WERI-Rb-1 (cell line): ENCODE measurements at regions not wholly inside any gene's neighbourhood (a gene's known extent, or its start where the extent isn't known, plus 50 kb on each side); places are given as distances from the start of the nearest gene placed in this dataset.

Experiments
- DNase-seq: peaks from one replicate; pipeline ENCODE4 v3.0.0-alpha.2; 2020
- H3K27ac ChIP-seq: fragments of 250-450 bp; sonication (Bioruptor Pico); 2 replicates; pipeline ENCODE4 v1.5.1; 2020; ENCODE audit warnings: mild to moderate bottlenecking, moderate library complexity
- H3K27me3 ChIP-seq: fragments of 250-450 bp; sonication (Bioruptor Pico); 2 replicates; pipeline ENCODE4 v1.5.1; 2021; ENCODE audit warnings: mild to moderate bottlenecking, low read depth, moderate library complexity; ENCODE audit not compliant: insufficient read depth, severe bottlenecking
- H3K36me3 ChIP-seq: fragments of 250-450 bp; sonication (Bioruptor Pico); 2 replicates; pipeline ENCODE4 v1.5.1; 2020; ENCODE audit warnings: mild to moderate bottlenecking, moderate library complexity
- H3K4me3 ChIP-seq: 2 replicates; pipeline ENCODE4 v1.5.1; 2011; ENCODE audit warnings: low read depth, mild to moderate bottlenecking, control low read depth, low read length
- H3K9me3 ChIP-seq: fragments of 250-450 bp; sonication (Bioruptor Pico); 2 replicates; pipeline ENCODE4 v1.5.1; 2021; ENCODE audit warnings: mild to moderate bottlenecking, moderate library complexity; ENCODE audit not compliant: severe bottlenecking
- TF ChIP-seq, protein P1 (sequence below): IDR thresholded peaks from 2 replicates; pipeline ENCODE4 v1.5.1; 2011; ENCODE audit warnings: low read depth, mild to moderate bottlenecking, control low read depth, inconsistent platforms, low read length

DNA sequence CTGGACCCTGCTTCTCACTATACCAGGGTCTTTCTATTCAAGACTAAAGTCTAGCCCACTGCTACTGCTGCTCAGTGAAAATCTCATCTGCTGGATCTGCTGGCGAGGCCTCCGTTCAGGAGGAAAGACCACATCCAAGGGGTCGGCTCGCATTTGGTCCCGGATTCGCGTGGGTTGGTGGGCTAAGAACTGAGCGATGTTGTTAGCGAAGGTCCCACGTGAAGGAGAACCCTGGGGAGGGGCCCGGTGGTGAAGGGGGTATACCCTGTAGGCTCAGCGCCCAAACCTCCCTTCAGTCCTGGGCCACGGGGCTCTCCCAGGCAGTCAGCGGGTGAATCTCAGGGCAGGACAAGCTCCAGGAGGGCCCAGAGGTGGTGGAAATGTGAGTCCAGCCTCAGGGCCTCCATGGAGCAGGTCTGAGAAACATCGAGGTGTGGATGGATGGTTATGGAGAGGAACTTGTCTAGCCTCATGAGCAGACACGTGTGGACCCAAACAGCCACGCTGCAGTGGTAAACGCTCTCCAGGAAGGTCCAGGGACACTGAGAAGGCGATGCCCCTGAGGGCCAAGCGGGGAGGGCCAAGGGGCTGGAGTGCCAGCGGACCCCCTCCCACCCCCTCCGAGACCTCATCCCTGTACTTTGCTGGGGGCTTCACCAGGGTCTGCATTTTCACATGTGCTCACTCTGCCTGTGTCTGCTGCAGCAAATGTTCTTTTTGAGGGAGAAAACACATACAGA, 152.3 kb downstream of the CTTN start:
- H3K27me3 ChIP-seq, result no peaks in the 10 kb centered on the region
- H3K36me3 ChIP-seq, result no peaks in the 10 kb centered on the region
- no peak overlapping the region for H3K4me3 ChIP-seq
- DNase-seq, result no peak
- no peak overlapping the region for H3K27ac ChIP-seq
- H3K9me3 ChIP-seq, result no peaks in the 10 kb centered on the region
- TF ChIP-seq, protein P1, sequence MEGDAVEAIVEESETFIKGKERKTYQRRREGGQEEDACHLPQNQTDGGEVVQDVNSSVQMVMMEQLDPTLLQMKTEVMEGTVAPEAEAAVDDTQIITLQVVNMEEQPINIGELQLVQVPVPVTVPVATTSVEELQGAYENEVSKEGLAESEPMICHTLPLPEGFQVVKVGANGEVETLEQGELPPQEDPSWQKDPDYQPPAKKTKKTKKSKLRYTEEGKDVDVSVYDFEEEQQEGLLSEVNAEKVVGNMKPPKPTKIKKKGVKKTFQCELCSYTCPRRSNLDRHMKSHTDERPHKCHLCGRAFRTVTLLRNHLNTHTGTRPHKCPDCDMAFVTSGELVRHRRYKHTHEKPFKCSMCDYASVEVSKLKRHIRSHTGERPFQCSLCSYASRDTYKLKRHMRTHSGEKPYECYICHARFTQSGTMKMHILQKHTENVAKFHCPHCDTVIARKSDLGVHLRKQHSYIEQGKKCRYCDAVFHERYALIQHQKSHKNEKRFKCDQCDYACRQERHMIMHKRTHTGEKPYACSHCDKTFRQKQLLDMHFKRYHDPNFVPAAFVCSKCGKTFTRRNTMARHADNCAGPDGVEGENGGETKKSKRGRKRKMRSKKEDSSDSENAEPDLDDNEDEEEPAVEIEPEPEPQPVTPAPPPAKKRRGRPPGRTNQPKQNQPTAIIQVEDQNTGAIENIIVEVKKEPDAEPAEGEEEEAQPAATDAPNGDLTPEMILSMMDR, result no peak

DNA sequence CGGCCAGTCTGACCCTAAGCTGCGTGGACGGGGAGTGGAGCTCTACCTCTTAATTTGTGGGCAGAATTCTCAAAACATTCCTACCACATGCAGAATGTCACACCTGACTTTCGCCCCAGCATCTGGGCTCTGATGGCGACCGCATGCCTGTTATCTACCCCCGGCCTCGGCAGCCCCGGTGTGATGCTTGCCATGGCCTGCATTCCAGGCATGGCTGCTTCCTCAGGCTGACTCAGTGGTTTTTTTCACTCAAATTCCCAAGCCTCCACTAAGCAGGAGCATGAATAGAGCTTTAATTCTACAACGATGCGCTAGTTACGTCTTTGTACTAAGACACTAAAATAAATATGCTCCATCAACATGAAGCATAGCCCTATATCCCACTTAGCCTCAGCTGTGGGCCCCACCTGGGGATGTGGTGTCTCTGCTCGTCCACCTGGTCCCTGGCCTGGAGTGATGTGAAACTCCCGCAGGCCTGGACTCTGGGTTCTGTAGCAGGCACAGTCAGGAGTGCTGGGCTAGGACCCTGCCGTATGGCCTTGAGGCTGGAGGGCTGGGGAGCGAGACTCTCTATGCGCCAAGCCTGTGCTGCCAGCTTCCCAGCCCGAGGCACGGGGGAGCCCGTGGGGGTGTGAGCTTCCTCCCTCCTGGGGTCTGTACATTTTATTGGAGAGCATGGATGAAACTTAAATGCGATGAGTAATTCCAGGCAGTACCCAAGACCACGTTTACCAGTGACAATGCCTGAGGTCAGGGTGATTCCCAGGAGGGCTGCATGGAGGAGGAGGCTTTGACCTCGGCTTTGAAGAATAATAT, 153.2 kb downstream of the CTTN start:
- Histone ChIP-seq H3K36me3 (no peaks in the 10 kb centered on the region), H3K27me3 (no peaks in the 10 kb centered on the region), H3K9me3 (no peaks in the 10 kb centered on the region), H3K27ac (peak overlapping the region; percentile 50), H3K4me3 (no peak overlapping the region; the same call in 1 of the 2 replicates)
- TF ChIP-seq, protein P1, result no peak
- no peak for DNase-seq

DNA sequence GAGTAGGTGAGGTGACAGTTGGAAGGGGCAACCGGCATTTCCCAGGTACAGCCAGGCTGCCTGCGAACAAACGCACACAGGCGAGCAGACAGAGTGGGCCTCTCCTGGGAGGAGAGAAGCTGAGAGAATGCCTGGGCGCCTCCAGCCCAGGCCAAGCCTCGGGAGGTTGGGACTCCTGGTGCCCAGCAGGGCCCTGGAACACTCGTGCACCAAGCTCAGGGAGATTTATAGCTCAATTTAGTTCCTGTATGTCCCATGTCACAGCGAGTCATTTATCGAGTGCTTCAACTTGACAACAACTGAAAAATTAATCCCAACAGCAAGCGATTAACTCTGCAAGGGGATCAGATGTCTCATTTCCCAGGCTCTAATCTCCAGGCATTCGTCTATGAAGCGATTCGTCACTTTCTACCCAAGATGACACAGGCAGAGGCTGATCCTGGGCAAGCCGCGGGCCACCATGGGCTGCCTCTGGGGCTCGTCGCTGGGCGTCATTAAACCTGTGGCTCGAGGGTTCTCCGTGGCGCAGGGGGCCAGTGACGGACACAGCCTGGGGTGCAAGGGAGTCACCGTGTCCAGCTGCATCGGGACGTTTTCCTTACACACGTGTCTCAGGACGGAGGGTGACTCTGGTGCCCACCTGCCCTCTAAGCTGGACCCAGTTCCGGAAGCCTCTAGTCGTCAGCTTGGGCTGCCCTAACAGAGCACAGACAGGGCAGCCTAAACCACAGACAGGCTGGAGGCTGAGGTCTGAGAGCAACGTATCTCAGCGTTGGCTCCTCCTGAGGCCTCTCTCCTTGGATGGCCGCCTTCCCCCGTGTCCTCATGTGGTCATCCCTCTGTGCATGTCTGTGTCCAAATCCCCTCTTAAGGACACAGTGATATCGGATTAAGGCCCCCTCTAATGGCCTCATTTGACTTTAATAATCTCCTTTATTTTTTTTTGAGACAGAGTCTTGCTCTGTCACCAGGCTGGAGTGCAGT, 154.1 kb downstream of the CTTN start:
- Histone ChIP-seq H3K9me3 (no peaks in the 10 kb centered on the region), H3K27ac (peak overlapping the region; percentile 78), H3K36me3 (no peaks in the 10 kb centered on the region), H3K27me3 (no peaks in the 10 kb centered on the region), H3K4me3 (peak overlapping the region; percentile 32)
- TF ChIP-seq, protein P1, result no peak
- DNase-seq, result peak; percentile 92

DNA sequence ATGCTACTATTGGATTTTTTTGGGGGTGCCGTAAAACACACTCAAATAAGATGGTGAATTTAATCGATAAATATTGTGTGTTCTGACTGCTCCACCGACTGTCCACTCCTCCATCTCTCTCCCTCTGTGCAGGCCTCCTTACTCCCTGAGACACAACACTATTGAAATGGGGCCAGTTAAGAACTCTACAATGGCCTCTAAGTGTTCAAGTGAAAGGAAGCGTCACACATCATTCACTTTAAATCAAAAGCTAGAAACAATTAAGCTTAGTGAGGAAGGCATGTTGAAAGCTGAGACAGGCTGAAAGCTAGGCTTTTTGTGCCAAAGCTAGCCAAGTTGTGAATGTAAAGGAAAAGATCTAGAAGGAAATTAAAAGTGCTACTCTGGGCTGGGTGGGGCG, 156.7 kb downstream of the CTTN start:
- Histone ChIP-seq H3K36me3 (no peaks in the 10 kb centered on the region), H3K4me3 (no peak overlapping the region), H3K27me3 (no peaks in the 10 kb centered on the region), H3K27ac (no peak overlapping the region), H3K9me3 (no peaks in the 10 kb centered on the region)
- TF ChIP-seq, protein P1, result no peak
- no peak for DNase-seq

DNA sequence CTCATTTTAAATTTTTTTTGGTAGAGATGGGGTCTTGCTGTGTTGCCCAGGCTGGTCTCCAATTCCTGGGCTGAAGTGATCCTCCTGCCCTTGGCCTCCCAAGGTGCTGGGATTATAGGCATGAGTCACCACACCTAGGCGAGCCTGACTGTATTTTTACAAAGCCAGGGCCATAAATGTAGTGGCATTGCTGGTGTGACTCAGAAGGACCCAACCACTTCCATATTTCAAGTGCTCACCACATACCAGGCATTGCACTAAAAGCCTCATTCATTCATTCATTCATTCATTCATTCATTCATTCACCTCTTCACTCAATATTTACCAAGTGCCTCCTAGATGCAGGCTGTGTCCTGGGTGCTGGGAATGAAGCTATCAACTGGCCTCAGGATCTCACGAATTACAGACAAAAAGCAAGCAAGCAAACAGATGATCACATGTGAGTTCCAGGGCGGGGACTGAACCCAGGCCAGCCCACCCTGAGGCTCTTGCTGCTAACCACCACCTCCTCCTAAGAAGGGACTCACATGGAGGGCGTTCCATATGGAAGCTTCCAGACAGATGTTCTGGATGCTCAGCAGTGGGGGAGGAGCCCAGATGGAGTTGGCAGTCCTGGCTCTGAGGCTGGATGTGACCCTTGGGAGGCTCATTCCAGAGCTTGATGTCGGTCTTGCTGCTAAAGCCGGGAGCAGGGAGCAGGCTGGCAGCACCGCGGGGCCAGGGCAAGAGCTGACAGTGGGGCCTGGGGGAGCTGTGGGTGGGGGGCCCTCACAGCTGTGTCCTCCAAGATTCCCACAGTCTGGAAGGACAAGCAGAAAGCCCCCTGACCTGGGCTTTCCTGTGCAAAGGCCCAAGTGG, 158.8 kb downstream of the CTTN start:
- Histone ChIP-seq H3K4me3 (no peak overlapping the region), H3K27me3 (no peaks in the 10 kb centered on the region), H3K9me3 (no peaks in the 10 kb centered on the region), H3K27ac (no peak overlapping the region), H3K36me3 (no peaks in the 10 kb centered on the region)
- no peak for DNase-seq
- TF ChIP-seq, protein P1, result no peak
